Mesenchymal stem cell (in vitro differentiated cells and primary cell): ENCODE measurements at regions not wholly inside any gene's neighbourhood (a gene's known extent, or its start where the extent isn't known, plus 50 kb on each side); places are given as distances from the start of the nearest gene placed in this dataset.

ENCODE experiments used
- DNase-seq: peaks from one replicate; pipeline ENCODE4 v3.0.0-alpha.2; 2013
- H2AFZ ChIP-seq: one replicate; pipeline ENCODE4 v1.6.1; 2013; ENCODE audit warnings: low read depth, mild to moderate bottlenecking, control low read depth, inconsistent platforms, low read length, moderate library complexity
- H2AK5ac ChIP-seq: 2 replicates; pipeline ENCODE4 v1.6.1; 2013; ENCODE audit warnings: low read length, moderate library complexity, mild to moderate bottlenecking, inconsistent platforms; ENCODE audit not compliant: severe bottlenecking
- H2BK120ac ChIP-seq: one replicate; pipeline ENCODE4 v1.6.1; 2013; ENCODE audit warnings: low read depth, mild to moderate bottlenecking, inconsistent platforms, low read length, moderate library complexity
- H2BK12ac ChIP-seq, 2 experiments: one replicate each; pipeline ENCODE4 v1.6.1; 2013; ENCODE audit warnings: inconsistent platforms in 2 of 2, low read length in 2 of 2, mild to moderate bottlenecking in 2 of 2, moderate library complexity in 2 of 2, control low read depth in 1 of 2
- H2BK15ac ChIP-seq: one replicate; pipeline ENCODE4 v1.6.1; 2013; ENCODE audit warnings: mild to moderate bottlenecking, low read depth, inconsistent platforms; ENCODE audit not compliant: poor library complexity, severe bottlenecking
- H2BK5ac ChIP-seq: 2 replicates; pipeline ENCODE4 v1.6.1; 2013; ENCODE audit warnings: low read depth, mild to moderate bottlenecking, low read length, control low read depth, inconsistent platforms; ENCODE audit not compliant: poor library complexity, severe bottlenecking
- H3K14ac ChIP-seq, 2 experiments: one replicate each; pipeline ENCODE4 v1.6.1; 2013; ENCODE audit warnings: inconsistent platforms in 2 of 2, low read length in 2 of 2, control low read depth in 1 of 2, mild to moderate bottlenecking in 1 of 2, moderate library complexity in 1 of 2
- H3K18ac ChIP-seq, 2 experiments: one replicate each; pipeline ENCODE4 v1.6.1; 2013; ENCODE audit warnings: inconsistent platforms in 2 of 2, low read length in 2 of 2, control low read depth in 1 of 2, low read depth in 1 of 2, mild to moderate bottlenecking in 1 of 2
- H3K23ac ChIP-seq, 2 experiments: one replicate each; pipeline ENCODE4 v1.6.1; 2013; ENCODE audit warnings: inconsistent platforms in 2 of 2, low read length in 2 of 2, mild to moderate bottlenecking in 2 of 2, moderate library complexity in 2 of 2, control low read depth in 1 of 2
- H3K27ac ChIP-seq: 2 replicates; pipeline ENCODE4 v1.5.1; 2013; ENCODE audit warnings: mild to moderate bottlenecking, moderate library complexity, low read length, control low read depth, inconsistent platforms; ENCODE audit not compliant: poor library complexity, severe bottlenecking
- H3K27me3 ChIP-seq, 2 experiments: 2 replicates each; pipeline versions ENCODE4 v1.6.1 to v1.7.0; 2013; ENCODE audit warnings: low read length in 2 of 2, mild to moderate bottlenecking in 2 of 2, moderate library complexity in 2 of 2, control low read depth in 1 of 2, inconsistent platforms in 1 of 2; ENCODE audit not compliant: control insufficient read depth in 1 of 2, insufficient read depth in 1 of 2
- H3K36me3 ChIP-seq, 2 experiments: 2 replicates each; pipeline versions ENCODE4 v1.6.1 to v1.7.0; 2013; ENCODE audit warnings: low read length in 2 of 2, control low read depth in 1 of 2, inconsistent platforms in 1 of 2, low read depth in 1 of 2, mild to moderate bottlenecking in 1 of 2; ENCODE audit not compliant: insufficient read depth in 2 of 2, control insufficient read depth in 1 of 2
- H3K4ac ChIP-seq, 2 experiments: one replicate each; pipeline ENCODE4 v1.6.1; 2013; ENCODE audit warnings: inconsistent platforms in 2 of 2, low read length in 2 of 2, mild to moderate bottlenecking in 2 of 2, moderate library complexity in 2 of 2, control low read depth in 1 of 2, low read depth in 1 of 2
- H3K4me1 ChIP-seq: 2 replicates; pipeline ENCODE4 v1.6.1; 2013; ENCODE audit warnings: low read depth, low read length, control low read depth; ENCODE audit not compliant: control insufficient read depth, insufficient read depth
- H3K4me2 ChIP-seq: 2 replicates; pipeline ENCODE4 v1.6.1; 2013; ENCODE audit warnings: low read length, mild to moderate bottlenecking, inconsistent platforms; ENCODE audit not compliant: poor library complexity, severe bottlenecking
- H3K4me3 ChIP-seq, 2 experiments: 2 replicates each; pipeline versions ENCODE4 v1.5.1 to v1.7.0; 2013; ENCODE audit warnings: low read length in 2 of 2, mild to moderate bottlenecking in 2 of 2, control low read depth in 1 of 2, low read depth in 1 of 2; ENCODE audit not compliant: insufficient read depth in 1 of 2
- H3K79me1 ChIP-seq: replicated peaks from 2 replicates; pipeline ENCODE4 v1.6.1; 2013; ENCODE audit warnings: mild to moderate bottlenecking, control low read depth, low read length, inconsistent platforms; ENCODE audit not compliant: poor library complexity, severe bottlenecking
- H3K9ac ChIP-seq: 2 replicates; pipeline ENCODE4 v1.7.0; 2013; ENCODE audit warnings: mild to moderate bottlenecking, low read length, moderate library complexity
- H3K9me3 ChIP-seq: 2 replicates; pipeline ENCODE4 v1.7.0; 2013; ENCODE audit warnings: mild to moderate bottlenecking, low read length; ENCODE audit not compliant: control insufficient read depth
- H4K8ac ChIP-seq: one replicate; pipeline ENCODE4 v1.6.1; 2013; ENCODE audit warnings: inconsistent platforms, mild to moderate bottlenecking, low read length, moderate library complexity
- H4K91ac ChIP-seq: one replicate; pipeline ENCODE4 v1.6.1; 2013; ENCODE audit warnings: mild to moderate bottlenecking, low read length, inconsistent platforms
- WGBS: methylation state at CpG from one replicate; pipeline ENCODE4 v1.1.7; 2013; ENCODE audit warnings: mixed read lengths; 5-methylcytosine and 5-hydroxymethylcytosine counted together

DNA sequence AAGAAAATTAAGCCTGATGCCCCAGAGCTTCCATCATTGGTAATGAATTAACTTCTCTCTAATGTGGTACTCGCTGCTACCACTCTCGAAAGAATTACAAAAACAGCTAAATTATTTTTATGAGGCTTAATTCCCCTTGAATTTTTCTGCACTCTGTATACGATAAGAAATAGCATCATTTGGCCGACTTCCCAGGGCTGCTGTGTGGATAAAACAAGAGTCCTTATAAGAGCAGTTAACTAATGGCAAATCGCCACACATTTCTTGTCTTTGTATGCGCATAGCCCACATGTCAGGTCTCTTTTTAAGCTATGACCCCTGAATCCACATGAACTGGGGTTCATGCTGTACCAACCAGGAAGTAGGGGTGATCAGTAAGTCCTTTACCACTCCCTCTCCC, 668.4 kb downstream of the TMEM182 start:
- no peak overlapping the region for H3K9ac ChIP-seq
- no peak overlapping the region for H3K18ac ChIP-seq
- H3K23ac ChIP-seq, result no peak overlapping the region
- H4K91ac ChIP-seq, result no peak overlapping the region
- no peak overlapping the region for H3K14ac ChIP-seq
- H3K4ac ChIP-seq, result no peak overlapping the region
- H2AK5ac ChIP-seq, result no peak overlapping the region
- H3K79me1 ChIP-seq, result no peaks in the 10 kb centered on the region
- H3K9me3 ChIP-seq, result peaks cover 36% of the 10 kb centered on the region
- no peak overlapping the region for H2AFZ ChIP-seq
- no peak overlapping the region for H2BK12ac ChIP-seq
- no peaks in the 10 kb centered on the region for H3K4me1 ChIP-seq
- DNase-seq, result no peak
- WGBS, result 89% methylated on average over 6 of the region's 6 CpGs
- H3K4me3 ChIP-seq, result peak overlapping the region in 1 of 2 experiments; percentile 13
- H3K4me2 ChIP-seq, result no peak overlapping the region
- H3K27ac ChIP-seq, result no peak overlapping the region
- no peaks in the 10 kb centered on the region for H3K36me3 ChIP-seq
- H4K8ac ChIP-seq, result no peak overlapping the region
- no peak overlapping the region for H2BK15ac ChIP-seq
- H2BK5ac ChIP-seq, result no peak overlapping the region
- H2BK120ac ChIP-seq, result no peak overlapping the region
- no peaks in the 10 kb centered on the region for H3K27me3 ChIP-seq

DNA sequence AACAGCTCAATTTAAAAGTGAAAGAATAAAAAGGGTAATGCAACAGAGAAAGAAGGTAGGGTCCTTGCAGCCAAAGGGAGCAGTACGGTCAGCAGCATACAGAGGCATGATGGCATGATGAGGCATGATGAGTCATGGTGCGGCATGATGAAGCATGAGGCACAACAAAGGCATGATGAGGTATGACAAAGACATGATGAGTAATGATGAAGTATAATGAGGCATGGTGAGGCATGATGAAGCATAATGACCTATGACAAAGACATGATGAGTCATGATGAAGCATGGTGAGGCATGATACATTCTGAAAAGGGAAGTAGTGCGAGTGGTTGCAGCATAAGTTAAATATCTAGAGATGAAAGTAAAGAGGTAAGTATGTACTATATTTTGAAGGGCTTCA, 673.2 kb downstream of the TMEM182 start:
- no peak overlapping the region for H3K27ac ChIP-seq
- no peak overlapping the region for H3K4me3 ChIP-seq
- no peak overlapping the region for H3K9ac ChIP-seq
- H3K79me1 ChIP-seq, result no peaks in the 10 kb centered on the region
- no peak overlapping the region for H3K4ac ChIP-seq
- DNase-seq, result no peak
- no peak overlapping the region for H2AK5ac ChIP-seq
- 81% methylated on average over 3 of the region's 3 CpGs for WGBS
- no peak overlapping the region for H4K8ac ChIP-seq
- H3K27me3 ChIP-seq, result no peaks in the 10 kb centered on the region
- H3K36me3 ChIP-seq, result no peaks in the 10 kb centered on the region
- H2BK5ac ChIP-seq, result no peak overlapping the region
- H3K4me2 ChIP-seq, result no peak overlapping the region
- H2BK12ac ChIP-seq, result no peak overlapping the region
- H3K9me3 ChIP-seq, result peaks cover 47% of the 10 kb centered on the region
- H3K18ac ChIP-seq, result no peak overlapping the region
- no peak overlapping the region for H2AFZ ChIP-seq
- H4K91ac ChIP-seq, result no peak overlapping the region
- H2BK15ac ChIP-seq, result no peak overlapping the region
- H3K14ac ChIP-seq, result no peak overlapping the region
- H3K23ac ChIP-seq, result no peak overlapping the region
- H2BK120ac ChIP-seq, result no peak overlapping the region
- H3K4me1 ChIP-seq, result no peaks in the 10 kb centered on the region

DNA sequence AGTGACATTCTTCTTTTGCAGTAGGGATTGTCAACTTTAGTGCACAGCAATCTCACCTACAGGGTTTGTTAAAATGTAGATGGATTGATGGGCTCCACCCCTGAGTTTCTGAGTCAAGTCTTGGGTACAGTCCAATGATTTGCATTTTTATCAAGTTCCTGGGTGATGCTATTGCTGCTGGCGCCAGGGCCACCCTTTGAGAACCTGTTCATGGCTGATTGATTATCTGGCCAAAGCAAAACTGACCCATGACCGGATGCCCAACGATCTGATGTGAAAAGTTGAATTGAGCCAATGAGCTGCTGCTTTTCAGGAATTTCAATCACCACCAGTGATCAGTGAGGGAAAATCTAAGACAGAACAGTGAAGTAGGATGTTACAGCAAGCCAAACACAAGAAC, 675.3 kb downstream of the TMEM182 start:
- Histone ChIP-seq H3K79me1 (no peaks in the 10 kb centered on the region), H3K23ac (no peak overlapping the region), H3K9ac (no peak overlapping the region), H3K27me3 (no peaks in the 10 kb centered on the region), H3K14ac (no peak overlapping the region), H2BK15ac (no peak overlapping the region), H3K27ac (no peak overlapping the region), H2BK5ac (no peak overlapping the region), H3K9me3 (peaks cover 44% of the 10 kb centered on the region), H3K4me2 (no peak overlapping the region), H3K36me3 (no peaks in the 10 kb centered on the region), H3K4me3 (no peak overlapping the region), H2AFZ (no peak overlapping the region), H4K8ac (no peak overlapping the region), H3K4me1 (no peaks in the 10 kb centered on the region), H2AK5ac (no peak overlapping the region), H3K4ac (no peak overlapping the region), H3K18ac (no peak overlapping the region), H2BK12ac (no peak overlapping the region), H4K91ac (no peak overlapping the region), H2BK120ac (no peak overlapping the region)
- WGBS, result 61% methylated on average over 3 of the region's 3 CpGs
- DNase-seq, result no peak

DNA sequence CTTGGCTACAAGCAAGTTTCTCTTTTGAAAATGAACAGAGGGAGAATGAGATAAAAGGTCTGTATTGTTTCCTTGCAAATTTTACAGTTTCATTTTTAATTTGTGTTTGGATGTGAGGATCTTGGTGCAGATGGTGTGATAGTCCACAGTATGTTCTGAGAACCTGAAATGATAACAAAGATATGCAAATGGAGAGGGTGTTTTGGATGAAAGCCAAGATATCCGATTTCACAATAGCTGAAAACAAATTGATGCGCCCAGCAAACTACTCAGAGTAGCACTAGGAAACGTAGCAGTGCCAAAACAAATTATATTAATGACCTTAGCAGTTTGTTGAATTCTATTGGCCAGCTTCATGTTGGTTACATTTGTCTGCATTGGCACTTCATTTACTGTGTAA, 683.5 kb downstream of the TMEM182 start:
- Histone ChIP-seq H3K9me3 (peaks cover 6% of the 10 kb centered on the region), H4K91ac (no peak overlapping the region), H3K4me2 (no peak overlapping the region), H2AK5ac (no peak overlapping the region), H2BK120ac (no peak overlapping the region), H3K4me1 (no peaks in the 10 kb centered on the region), H3K27ac (no peak overlapping the region), H2BK5ac (no peak overlapping the region), H2AFZ (no peak overlapping the region), H3K4me3 (no peak overlapping the region), H3K23ac (no peak overlapping the region), H3K27me3 (no peaks in the 10 kb centered on the region), H2BK15ac (no peak overlapping the region), H3K9ac (no peak overlapping the region), H3K36me3 (no peaks in the 10 kb centered on the region), H4K8ac (no peak overlapping the region), H3K79me1 (no peaks in the 10 kb centered on the region), H3K4ac (no peak overlapping the region), H3K14ac (no peak overlapping the region), H3K18ac (no peak overlapping the region), H2BK12ac (no peak overlapping the region)
- 48% methylated on average over 3 of the region's 3 CpGs for WGBS
- DNase-seq, result no peak
